ENCODE measurements at regions not wholly inside any gene's neighbourhood (a gene's known extent, or its start where the extent isn't known, plus 50 kb on each side); places are given as distances from the start of the nearest gene placed in this dataset.

- no peak for TF ChIP-seq CTCF (IDR thresholded peaks at IDR 0.05; ENCODE audit: borderline replicate concordance, control extremely low read depth, extremely low read depth, insufficient read depth, missing control alignments)
- DNase-seq (ENCODE audit: low spot score): no peak
- in situ Hi-C loops (cut with MboI; ENCODE audit: low sequenced_read_pairs, unreplicated experiment): no loop called here
Observed at GRCh38 chr9:107079589-107079988, 203.5 kb upstream of the RAD23B start.

- no peak for TF ChIP-seq CTCF (IDR thresholded peaks at IDR 0.05; ENCODE audit: borderline replicate concordance, control extremely low read depth, extremely low read depth, insufficient read depth, missing control alignments)
- in situ Hi-C loops (cut with MboI; ENCODE audit: low sequenced_read_pairs, unreplicated experiment): no loop called here
- no peak for DNase-seq (ENCODE audit: low spot score)
Observed at GRCh38 chr9:107080130-107080529, 202.9 kb upstream of the RAD23B start.

GRCh38 chr9:107086460-107086859 is 196.6 kb upstream of the RAD23B start:
- in situ Hi-C loops (cut with MboI; ENCODE audit: low sequenced_read_pairs, unreplicated experiment): no loop called here
- no peak for TF ChIP-seq CTCF (IDR thresholded peaks at IDR 0.05; ENCODE audit: borderline replicate concordance, control extremely low read depth, extremely low read depth, insufficient read depth, missing control alignments)
- no peak for DNase-seq (ENCODE audit: low spot score)

GRCh38 chr9:107087222-107087621 is 195.9 kb upstream of the RAD23B start:
- no peak for TF ChIP-seq CTCF (IDR thresholded peaks at IDR 0.05; ENCODE audit: borderline replicate concordance, control extremely low read depth, extremely low read depth, insufficient read depth, missing control alignments)
- DNase-seq (ENCODE audit: low spot score): no peak
- in situ Hi-C loops (cut with MboI; ENCODE audit: low sequenced_read_pairs, unreplicated experiment): no loop called here

- DNase-seq (ENCODE audit: low spot score): no peak
- in situ Hi-C loops (cut with MboI; ENCODE audit: low sequenced_read_pairs, unreplicated experiment): no loop called here
- TF ChIP-seq CTCF (IDR thresholded peaks at IDR 0.05; ENCODE audit: borderline replicate concordance, control extremely low read depth, extremely low read depth, insufficient read depth, missing control alignments): no peak
Observed at GRCh38 chr9:107090218-107090617, 192.9 kb upstream of the RAD23B start.

- DNase-seq (ENCODE audit: low spot score): no peak
- in situ Hi-C loops (cut with MboI; ENCODE audit: low sequenced_read_pairs, unreplicated experiment): no loop called here
- no peak for TF ChIP-seq CTCF (IDR thresholded peaks at IDR 0.05; ENCODE audit: borderline replicate concordance, control extremely low read depth, extremely low read depth, insufficient read depth, missing control alignments)
Observed at GRCh38 chr9:107093365-107094060, 189.6 kb upstream of the RAD23B start.

Data from GM13976 (cell line).